Uterus (tissue), 2 donors: ENCODE measurements at regions not wholly inside any gene's neighbourhood (a gene's known extent, or its start where the extent isn't known, plus 50 kb on each side); places are given as distances from the start of the nearest gene placed in this dataset.

Experiments
- CTCF ChIP-seq, 4 experiments: fragments of 200-600 bp in 2 of 4; fragments of 450-650 bp in 2 of 4; sonication (generic) in 2 of 4; IDR thresholded peaks; one replicate each; pipeline ENCODE4 v1.5.1; 2016 to 2019; ENCODE audit warnings: antibody characterized with exemption in 4 of 4, mild to moderate bottlenecking in 2 of 4, moderate library complexity in 1 of 4
- POLR2A ChIP-seq, 2 donors: fragments of 450-650 bp; IDR thresholded peaks; one replicate each; pipeline ENCODE4 v1.6.1; 2016; ENCODE audit warnings: antibody characterized with exemption in 2 of 2, mild to moderate bottlenecking in 1 of 2, moderate library complexity in 1 of 2

DNA sequence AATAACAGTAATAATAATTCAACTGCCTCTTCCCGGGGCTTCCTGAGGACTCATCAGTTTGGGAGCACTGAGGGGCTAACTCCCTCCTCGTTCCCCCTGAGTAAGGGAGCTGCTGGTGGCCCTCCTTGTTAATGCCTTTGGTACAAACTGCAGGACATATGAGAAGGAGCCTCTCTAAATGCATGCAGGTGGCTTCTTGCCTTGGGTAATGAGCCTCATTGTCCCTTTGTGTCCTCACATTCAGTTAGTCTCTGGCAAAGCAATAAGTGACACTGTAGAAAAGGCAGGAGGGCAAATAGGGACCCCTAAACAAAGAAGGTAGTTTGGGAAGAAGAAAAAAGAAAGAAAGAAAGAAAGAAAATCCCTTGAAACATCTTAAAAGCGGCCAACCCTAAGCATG, 95.4 kb upstream of the ERCC6L2 start:
- TF ChIP-seq POLR2A (IDR thresholded peaks at IDR 0.05) (no peak), CTCF (IDR thresholded peaks at IDR 0.05) (no peak)
